ENCODE measurements at regions not wholly inside any gene's neighbourhood (a gene's known extent, or its start where the extent isn't known, plus 50 kb on each side); places are given as distances from the start of the nearest gene placed in this dataset.

- Histone ChIP-seq H3K9me3 (peaks cover 0 to 7% (median 0%) of the 10 kb centered on the region in 3 donors), H3K36me3 (no peaks in the 10 kb centered on the region), H3K27me3 (no peaks in the 10 kb centered on the region), H3K27ac (no peak overlapping the region), H3K4me3 (no peak overlapping the region), H3K4me1 (no peaks in the 10 kb centered on the region)
- intact Hi-C loops (cut with DNase I; ENCODE audit: low total_unique reads) = no loop called here
- DNase-seq = no peak
- no peak for TF ChIP-seq CTCF (IDR thresholded peaks at IDR 0.05)
These were observed 57.2 kb upstream of the SSBP2 start for GRCh38 chr5:81808106-81808505.

- intact Hi-C loops (cut with DNase I; ENCODE audit: low total_unique reads) = no loop called here
- H3K27me3 ChIP-seq = no peaks in the 10 kb centered on the region
- peaks cover 0 to 7% (median 0%) of the 10 kb centered on the region in 3 donors for H3K9me3 ChIP-seq
- DNase-seq = no peak
- no peak for TF ChIP-seq CTCF (IDR thresholded peaks at IDR 0.05)
- no peaks in the 10 kb centered on the region for H3K36me3 ChIP-seq
- no peak overlapping the region for H3K27ac ChIP-seq
- peaks cover 0 to 11% (median 1%) of the 10 kb centered on the region in 4 donors for H3K4me1 ChIP-seq
- no peak overlapping the region for H3K4me3 ChIP-seq
These were observed 54.2 kb upstream of the SSBP2 start for GRCh38 chr5:81805086-81805485.

- intact Hi-C loops (cut with DNase I; ENCODE audit: low total_unique reads) = no loop called here
- DNase-seq = no peak
- H3K36me3 ChIP-seq = no peaks in the 10 kb centered on the region
- H3K27me3 ChIP-seq = no peaks in the 10 kb centered on the region
- peaks cover 0 to 7% (median 0%) of the 10 kb centered on the region in 3 donors for H3K9me3 ChIP-seq
- no peak overlapping the region for H3K4me3 ChIP-seq
- no peak overlapping the region for H3K27ac ChIP-seq
- H3K4me1 ChIP-seq = peaks cover 0 to 19% (median 1%) of the 10 kb centered on the region in 4 donors
- no peak for TF ChIP-seq CTCF (IDR thresholded peaks at IDR 0.05)
These were observed 52.9 kb upstream of the SSBP2 start for GRCh38 chr5:81803812-81804211.

GRCh38 chr5:81802625-81803024 is 51.7 kb upstream of the SSBP2 start:
- no peak overlapping the region for H3K27ac ChIP-seq
- H3K27me3 ChIP-seq = no peaks in the 10 kb centered on the region
- intact Hi-C loops (cut with DNase I; ENCODE audit: low total_unique reads) = no loop called here
- H3K36me3 ChIP-seq = no peaks in the 10 kb centered on the region
- no peaks in the 10 kb centered on the region for H3K9me3 ChIP-seq
- no peak for DNase-seq
- no peak for TF ChIP-seq CTCF (IDR thresholded peaks at IDR 0.05)
- H3K4me3 ChIP-seq = no peak overlapping the region
- H3K4me1 ChIP-seq = peaks cover 0 to 19% (median 1%) of the 10 kb centered on the region in 4 donors

GRCh38 chr5:81802020-81802419 is 51.1 kb upstream of the SSBP2 start:
- intact Hi-C loops (cut with DNase I; ENCODE audit: low total_unique reads) = no loop called here
- Histone ChIP-seq H3K27me3 (no peaks in the 10 kb centered on the region), H3K36me3 (no peaks in the 10 kb centered on the region), H3K4me3 (no peak overlapping the region), H3K9me3 (no peaks in the 10 kb centered on the region), H3K4me1 (peaks cover 0 to 20% (median 1%) of the 10 kb centered on the region in 4 donors), H3K27ac (no peak overlapping the region)
- no peak for TF ChIP-seq CTCF (IDR thresholded peaks at IDR 0.05)
- no peak for DNase-seq

- DNase-seq = no peak
- H3K9me3 ChIP-seq = no peaks in the 10 kb centered on the region
- no peak for TF ChIP-seq CTCF (IDR thresholded peaks at IDR 0.05)
- no peaks in the 10 kb centered on the region for H3K27me3 ChIP-seq
- no peak overlapping the region for H3K4me3 ChIP-seq
- intact Hi-C loops (cut with DNase I; ENCODE audit: low total_unique reads) = no loop called here
- H3K36me3 ChIP-seq = no peaks in the 10 kb centered on the region
- H3K27ac ChIP-seq = no peak overlapping the region
- H3K4me1 ChIP-seq = peaks cover 0 to 27% (median 3%) of the 10 kb centered on the region in 4 donors
These were observed 49.9 kb upstream of the SSBP2 start for GRCh38 chr5:81800797-81801196.

Data from tibial artery (tissue), 4 donors.